HTR-8/SVneo (cell line): ENCODE measurements at regions not wholly inside any gene's neighbourhood (a gene's known extent, or its start where the extent isn't known, plus 50 kb on each side); places are given as distances from the start of the nearest gene placed in this dataset.
"Not testable (repeated sequence)": the region's sequence is repeated elsewhere in the genome, so short reads cannot be mapped to it uniquely, and the experiment has no call there.

Source experiments
- DNase-seq: peaks from one replicate; pipeline ENCODE4 v3.0.0; 2011; ENCODE audit warnings: low spot score, mixed read lengths; ENCODE audit not compliant: insufficient read length
- FAIRE-seq: peaks from 2 replicates; lab custom pipeline; 2011; peaks lifted over from hg19 to GRCh38; lab: Jason Lieb, UNC

DNA sequence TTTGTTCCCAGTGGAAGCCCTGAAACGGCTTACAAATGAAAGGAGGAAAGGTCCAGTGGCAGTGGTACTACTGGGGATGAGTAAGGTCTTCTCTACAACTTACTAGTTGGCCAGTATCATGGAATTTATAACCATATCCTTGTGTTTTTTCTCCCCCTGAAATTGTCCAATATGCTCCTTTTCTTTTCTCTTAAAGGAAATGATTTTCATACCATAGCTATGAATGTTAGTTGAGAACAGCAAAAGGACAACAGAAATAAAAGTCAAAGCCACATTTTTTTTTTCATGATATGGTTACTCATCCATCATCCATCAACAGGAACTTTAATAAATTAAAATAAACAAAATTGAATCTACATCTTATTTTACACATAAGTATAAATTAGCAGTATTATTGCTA lies 450.4 kb downstream of the MFSD1 start:
- no peak for DNase-seq
- no peak for FAIRE-seq

DNA sequence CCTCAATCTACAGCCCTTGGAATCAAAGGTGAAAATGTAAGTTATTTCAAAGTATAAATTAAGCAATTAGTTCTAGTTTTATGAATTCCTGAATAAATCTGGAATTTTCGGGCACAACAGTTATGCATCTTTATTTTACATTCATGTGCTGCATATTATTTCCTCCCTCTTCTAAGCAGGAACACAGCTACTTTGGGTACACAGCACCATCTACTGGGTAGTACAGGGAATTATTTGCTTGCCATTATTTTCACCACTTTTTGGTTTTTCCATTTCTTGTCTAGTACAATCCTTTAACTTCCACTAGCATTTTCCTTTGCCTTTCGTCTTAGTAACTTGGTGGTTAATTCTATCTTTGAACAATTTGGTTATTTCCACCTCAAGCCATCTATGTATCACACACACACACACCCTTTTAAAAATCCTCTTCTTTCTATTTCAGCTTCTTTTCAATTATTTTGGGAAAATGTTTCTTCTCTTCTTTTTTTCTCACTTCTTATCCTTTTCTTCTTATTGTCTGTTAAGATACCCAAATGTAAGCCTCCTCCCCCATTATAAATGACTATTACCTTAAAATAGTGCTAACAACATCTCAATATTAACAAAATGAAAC lies 451.0 kb downstream of the MFSD1 start:
- FAIRE-seq: peak; percentile 36
- DNase-seq: peak; percentile 17

DNA sequence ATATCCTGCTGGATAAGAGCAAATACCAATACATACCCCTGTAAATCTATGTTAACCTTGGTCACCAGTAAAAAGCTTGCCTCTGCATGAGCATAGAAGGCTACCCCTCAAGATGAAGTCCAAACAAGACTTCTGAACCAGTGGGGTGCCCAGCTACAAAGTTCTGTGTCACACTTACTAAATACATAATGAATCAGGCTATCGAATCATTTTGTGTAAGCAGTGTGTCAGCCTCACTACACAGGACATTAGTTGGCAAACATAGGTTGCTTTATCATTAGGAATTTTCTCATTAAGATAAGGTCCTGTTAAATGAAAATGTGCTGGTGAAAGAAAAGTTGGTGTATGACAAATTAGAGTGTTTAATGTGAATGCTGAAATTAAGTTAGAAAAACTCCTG lies 452.0 kb downstream of the MFSD1 start:
- DNase-seq: no peak
- no peak for FAIRE-seq

DNA sequence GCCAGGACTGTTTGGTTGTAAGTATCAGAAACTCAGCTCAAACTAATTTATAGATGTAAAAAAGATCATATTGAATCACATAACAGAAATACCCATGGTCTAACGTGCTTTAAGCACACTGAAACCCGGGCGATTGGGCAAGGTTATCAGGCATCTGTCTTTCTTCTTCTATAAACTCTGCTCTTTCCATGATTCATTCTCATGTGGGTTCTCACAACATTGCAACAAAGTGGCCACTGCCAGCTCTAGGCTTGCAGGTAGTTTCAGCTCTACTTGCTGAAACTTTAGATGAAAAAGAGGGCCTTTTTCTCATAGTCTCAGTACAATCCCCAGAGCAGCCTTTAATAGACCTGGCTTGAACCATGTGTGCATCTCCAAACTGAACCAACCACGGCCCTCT lies 456.1 kb downstream of the MFSD1 start:
- DNase-seq: no peak
- FAIRE-seq: no peak

DNA sequence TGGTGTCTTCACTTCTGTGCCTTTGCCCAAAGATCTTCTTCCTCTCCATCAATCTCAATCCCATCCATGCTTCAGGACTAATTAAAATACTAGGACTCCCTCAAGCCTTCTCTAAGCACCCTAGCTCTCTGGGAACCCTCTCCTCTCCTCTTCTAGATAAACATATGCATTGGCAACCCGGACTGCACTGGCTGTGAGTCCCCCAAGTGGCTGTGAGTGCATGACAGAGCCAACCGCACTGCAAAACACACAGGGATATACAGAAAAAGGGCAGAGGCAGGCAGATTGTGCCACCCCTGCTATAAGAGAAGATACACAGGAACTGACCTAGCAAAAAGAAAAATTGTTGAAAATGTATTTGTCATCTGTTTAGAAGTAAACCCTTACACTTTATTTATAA lies 457.1 kb downstream of the MFSD1 start:
- DNase-seq: no peak
- FAIRE-seq: no peak

DNA sequence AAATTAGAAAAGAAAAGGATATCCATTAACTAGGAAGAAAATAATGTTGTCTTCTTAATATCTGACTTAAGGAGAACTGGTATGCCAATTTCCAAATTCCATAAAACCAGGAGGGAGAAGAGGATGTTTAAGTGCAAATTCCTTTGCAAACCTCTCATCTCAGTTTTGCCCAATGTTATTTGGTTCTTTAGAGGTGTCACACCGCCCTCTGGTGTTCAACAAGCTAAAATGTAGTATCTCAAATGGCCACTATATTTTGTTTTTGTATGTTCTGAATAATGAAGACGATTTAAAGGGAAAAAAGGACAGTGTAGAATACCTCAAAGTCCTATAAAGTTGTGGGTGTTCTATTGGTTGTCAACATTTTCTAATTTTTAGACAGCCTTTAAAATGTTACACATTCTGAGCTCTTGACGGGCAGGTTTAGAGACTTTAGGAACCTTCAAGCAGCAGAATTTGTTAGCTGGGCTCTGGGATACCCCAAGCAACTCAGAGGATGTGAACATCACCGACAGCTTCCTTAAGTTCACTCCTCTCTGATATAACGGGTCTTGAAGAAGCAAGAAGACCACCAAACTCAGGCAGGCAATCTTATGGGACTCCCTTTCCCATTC lies 458.3 kb downstream of the MFSD1 start:
- no peak for FAIRE-seq
- DNase-seq: peak; percentile 36

DNA sequence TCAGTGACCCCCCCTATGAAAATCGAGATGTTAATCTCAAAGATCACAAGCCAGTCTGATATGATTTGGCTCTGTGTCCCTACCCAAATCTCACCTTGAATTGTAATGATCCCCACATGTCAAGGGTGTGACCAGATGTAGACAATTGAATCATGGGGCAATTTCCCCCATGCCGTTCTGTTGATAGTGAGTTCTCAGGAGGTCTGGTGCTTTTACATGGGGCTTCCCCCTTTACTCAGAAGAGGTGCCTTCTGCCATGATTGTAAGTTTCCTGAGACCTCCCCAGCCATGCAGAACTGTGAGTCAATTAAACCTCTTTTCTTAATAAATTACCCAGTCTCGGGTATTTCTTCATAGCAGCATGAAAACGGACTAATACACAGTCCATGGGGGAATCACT lies 459.5 kb downstream of the MFSD1 start:
- not testable (repeated sequence) for FAIRE-seq, DNase-seq

DNA sequence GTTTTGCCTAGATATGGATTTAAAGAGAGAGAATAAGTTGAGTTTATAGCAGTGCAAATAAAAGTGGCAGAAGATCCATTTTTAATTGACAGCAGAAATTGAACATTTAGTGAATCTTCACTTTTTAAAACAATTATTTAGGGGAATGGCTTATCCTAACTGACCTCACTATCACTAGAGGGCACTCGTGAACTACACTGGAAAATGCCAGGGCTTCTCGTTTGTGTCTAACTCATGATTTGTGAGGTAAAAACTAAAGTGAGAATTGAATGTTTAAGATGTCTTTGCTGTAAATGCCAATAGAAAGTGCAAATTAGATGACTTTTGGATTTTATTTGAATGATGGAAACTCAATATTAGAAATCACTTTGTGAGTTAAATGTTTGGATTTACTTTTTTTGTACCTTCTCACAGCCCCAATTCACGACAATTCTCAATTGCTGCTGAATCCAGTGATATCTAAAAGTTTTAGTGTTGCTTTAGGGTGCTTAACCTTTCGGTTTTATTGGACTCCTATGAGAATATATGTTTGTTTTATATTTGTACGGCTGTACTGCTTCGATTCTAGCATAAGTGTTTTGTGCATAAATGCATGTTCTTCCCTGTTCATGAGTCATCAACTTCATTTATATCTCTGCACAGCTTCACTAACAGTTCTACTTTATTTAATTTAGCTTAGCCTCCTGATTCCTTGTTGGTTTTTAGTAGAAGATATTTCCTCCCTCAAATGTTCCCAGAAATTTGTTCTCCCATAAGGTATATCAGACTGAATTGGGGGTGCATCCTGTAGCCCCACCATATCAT lies 462.1 kb downstream of the MFSD1 start:
- DNase-seq (peak; percentile 51), FAIRE-seq (no peak)

DNA sequence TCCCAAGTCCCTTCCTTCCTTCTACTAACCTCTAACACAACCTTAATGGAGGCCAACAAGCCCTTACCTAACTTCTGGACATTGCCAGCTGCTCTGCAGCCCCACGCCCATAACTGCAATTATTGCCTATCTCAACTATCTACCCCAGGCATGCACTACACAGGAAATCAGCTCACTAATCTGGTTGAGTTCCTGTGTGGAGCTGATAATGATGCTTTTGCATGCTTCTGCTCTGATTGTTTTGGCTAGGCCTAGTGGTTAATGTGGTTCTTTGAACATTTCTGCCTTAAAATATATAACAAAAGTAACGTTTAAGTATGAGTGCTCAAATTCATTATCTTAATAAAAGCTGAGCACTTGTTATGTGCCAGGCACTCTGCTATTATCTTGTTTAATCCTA lies 463.9 kb downstream of the MFSD1 start:
- DNase-seq (no peak), FAIRE-seq (no peak)

DNA sequence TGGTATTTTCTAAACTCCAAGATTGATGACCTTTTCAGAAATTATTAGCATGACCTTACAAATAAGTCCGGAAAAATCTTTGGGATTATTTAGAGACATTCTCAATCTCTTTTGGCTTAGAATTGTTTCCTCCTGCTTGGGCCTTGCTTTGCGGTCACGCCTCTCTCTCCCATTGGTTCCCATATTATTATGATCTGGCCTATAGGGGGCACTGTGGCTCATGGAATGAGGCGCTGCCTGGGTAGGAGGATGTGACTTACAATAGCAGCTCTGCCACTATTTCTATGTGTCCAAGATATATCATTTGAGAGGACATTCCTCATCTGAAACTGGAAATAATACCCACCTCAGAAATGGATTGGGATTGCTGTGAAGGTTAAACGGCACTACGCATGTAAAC lies 464.9 kb downstream of the MFSD1 start:
- DNase-seq (peak; percentile 48), FAIRE-seq (peak; percentile 57)

DNA sequence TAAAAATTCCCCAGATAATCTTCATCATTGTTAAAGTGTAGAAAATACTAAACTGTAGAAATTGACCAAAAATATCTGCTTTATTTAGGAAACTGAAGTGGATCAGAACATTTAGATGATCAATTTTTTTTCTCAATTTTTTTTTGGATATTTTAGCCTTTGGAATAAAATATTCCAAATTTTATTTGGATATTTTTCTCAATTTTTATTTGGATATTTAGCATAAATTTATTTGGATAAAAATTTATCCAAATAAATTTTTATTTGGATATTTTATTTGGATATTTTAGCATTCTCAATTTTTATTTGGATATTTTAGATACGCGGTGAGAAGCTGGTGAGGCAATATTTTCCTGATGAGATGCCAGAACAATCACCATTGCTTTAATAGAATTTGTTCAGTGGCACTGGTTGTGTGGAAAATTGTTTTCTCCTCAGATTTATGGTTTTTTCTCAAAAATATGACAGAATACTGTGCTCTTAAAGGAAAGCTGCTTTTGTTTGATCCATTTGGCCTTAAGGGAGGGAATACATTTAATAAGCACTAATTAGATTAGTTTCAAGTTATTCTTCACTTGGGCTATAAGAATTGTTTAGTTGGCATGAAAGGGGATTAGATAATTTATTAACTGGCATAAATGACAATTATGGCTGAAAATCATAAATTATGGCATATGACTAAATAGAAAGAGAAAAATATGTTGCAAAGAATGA lies 470.1 kb downstream of the MFSD1 start:
- FAIRE-seq (no peak), DNase-seq (no peak)

DNA sequence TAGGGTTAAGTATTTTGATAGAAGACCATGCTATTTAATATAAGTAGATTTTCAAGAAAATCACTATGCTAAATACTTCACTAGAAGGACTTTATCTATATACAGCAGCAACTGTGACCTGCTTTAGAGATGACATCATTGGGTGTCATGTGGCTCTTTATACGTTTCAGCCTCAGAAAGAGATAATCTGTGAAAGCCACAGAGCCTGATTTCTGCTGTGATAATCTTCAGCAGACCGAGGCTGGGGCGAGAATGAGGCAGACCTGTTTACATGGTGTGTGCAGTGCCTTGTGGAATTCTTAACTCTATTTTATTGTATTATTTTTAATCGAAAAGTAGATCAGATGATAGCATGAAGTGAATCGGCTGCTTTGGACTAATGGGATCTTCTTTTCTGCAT lies 471.2 kb downstream of the MFSD1 start:
- no peak for DNase-seq
- FAIRE-seq: no peak

DNA sequence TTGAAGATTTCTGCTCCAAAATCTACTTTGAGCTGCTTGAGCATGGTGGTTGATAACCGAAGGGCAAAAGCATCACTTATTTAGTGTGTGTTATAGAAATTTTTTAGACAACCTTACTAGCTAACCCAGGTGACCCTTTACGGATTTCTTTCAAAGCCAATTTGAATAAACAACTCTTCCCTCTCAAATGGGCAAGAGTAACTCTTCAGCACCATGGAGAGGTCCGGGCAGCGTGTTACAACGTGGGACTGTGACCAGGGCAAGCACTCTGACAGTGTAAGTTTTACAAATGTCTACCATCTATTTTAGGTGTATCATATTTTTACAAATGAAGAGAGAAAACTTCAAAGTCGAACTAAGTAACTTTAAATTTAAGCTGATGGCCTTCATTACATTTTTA lies 471.8 kb downstream of the MFSD1 start:
- FAIRE-seq: no peak

DNA sequence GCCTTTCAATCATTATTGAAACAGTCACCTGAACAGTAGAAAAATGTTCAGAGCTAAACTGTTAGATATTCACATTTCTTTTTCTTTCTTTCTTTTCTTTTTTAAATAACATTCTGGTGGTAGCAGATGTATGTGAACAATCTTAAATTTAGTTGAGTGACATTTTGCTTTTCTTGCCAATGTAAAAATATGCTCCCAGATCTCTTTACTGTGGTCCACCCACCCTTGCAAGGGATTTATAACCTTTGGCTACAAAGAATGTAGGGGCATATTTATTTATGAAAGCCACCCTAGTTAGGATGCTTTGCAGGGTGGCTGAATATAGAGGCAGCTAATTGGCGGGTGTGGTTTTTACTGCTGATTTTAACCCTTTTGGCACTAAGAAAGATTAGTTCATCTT lies 473.9 kb downstream of the MFSD1 start:
- no peak for DNase-seq
- no peak for FAIRE-seq

More for the DNA sequence above, 471.8 kb downstream of the MFSD1 start:
- DNase-seq: peak; percentile 29

DNA sequence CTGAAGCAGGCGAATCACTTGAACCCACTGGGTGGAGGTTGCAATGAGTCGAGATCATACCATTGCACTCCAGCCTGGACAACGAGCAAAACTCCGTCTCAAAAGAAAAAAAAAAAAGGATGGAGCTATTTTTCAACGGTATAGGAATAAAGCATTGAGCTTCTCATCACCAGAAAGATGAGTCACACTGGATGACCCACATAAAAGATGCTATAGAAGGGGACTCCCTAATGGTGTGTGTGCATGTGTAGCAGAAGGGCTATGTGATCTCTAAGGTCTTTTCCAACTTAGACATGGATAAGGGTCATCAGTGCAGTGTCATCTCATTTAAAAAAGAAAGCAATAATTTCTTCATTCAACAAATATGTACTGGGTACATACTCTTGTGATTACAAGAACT lies 476.0 kb downstream of the MFSD1 start:
- FAIRE-seq (no peak), DNase-seq (no peak)

DNA sequence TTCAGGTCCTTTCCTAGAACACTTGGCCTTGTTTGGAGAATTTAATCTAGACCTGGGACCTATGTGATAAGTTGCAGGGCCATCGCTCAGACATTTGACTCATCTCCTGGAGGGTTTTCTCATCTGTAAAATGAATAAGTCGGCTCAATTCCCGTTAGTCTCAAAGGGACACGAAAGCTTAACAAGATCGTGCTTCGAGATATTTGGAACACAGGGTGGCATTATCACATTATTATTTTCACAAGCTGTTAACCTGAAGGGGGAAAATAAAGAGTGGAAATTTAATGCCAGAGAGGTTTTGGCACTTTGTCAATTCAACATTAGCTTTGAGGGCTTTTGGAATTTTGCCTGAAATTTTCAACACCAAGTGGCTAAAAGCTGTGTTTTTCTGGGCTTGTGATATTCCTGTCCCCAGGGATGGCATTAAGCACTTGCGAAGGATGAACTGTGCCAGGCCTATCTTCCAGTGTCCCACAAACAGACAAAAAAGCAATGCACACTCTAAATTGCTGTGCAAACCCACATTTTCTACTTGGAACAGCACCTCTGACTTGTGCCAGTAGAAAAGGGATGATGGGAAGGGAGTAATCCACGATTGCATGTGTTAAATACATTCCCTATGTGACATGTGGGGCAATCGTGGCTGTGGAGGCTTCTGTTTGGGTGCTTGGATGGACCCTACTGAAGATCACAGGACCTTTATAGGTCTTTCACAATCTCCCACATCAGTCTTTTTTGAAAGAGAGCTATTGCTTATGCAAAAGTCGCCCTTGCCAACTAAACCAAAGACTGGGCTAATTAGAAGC lies 478.7 kb downstream of the MFSD1 start:
- FAIRE-seq: no peak

DNA sequence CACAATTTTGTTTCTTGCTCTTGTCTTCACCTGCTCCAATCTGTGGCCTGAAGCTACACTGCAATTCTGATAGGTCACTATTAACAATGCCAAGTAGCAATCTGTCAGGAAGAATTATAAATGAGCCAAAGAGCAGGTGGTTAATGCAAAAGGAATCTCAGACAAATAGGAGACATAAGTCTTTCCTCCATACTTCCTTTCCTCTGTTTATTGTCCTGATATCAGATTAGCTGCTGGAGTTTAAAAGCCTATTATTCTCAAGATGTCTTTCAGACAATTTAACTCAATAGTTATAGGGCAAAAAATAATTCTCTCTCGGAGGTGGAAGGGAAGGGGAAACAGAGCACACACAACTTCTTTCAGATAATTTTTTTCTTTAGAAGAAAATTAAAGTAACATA lies 491.6 kb downstream of the MFSD1 start:
- DNase-seq (no peak), FAIRE-seq (no peak)

More for the DNA sequence above, 478.7 kb downstream of the MFSD1 start:
- no peak for DNase-seq

DNA sequence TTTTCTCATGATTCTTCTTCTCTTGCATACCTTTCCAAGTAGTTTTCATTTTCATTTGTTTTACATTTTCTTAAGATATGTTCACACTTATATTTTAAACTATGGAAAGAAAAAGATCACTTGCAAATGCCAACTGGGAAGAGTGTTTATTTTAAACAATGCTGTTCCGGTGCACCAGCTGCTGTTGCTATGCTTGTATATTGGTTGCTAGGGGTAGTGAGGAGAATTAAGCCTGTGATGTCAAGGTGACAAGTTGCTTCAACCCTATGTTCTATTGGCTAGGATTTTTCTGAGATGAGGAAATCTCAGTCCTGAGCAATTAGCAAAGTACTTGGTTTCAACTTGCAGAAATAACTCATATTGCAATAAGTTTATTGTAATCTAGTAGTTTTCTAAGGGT lies 500.1 kb downstream of the MFSD1 start:
- no peak for DNase-seq
- no peak for FAIRE-seq

DNA sequence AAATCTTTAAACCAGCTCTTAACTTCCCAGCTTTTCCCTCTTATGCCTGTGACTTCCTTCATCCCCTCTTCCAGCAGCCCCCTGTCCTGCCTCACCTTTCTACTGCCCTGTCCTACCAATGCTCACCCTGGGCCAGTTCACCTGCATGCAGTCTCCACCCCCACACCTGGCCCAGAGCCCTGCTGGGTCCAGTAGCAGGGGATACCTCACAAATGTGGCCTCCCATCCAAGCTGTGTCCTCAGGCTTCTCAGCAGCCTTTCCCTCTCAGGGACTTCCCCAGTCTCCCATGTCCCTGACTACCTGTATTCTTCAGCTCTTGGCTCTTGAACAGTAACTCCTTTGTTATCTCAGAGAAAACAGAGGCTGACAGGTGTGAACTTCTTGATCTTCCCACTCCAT lies 503.2 kb downstream of the MFSD1 start:
- no peak for FAIRE-seq
- no peak for DNase-seq

DNA sequence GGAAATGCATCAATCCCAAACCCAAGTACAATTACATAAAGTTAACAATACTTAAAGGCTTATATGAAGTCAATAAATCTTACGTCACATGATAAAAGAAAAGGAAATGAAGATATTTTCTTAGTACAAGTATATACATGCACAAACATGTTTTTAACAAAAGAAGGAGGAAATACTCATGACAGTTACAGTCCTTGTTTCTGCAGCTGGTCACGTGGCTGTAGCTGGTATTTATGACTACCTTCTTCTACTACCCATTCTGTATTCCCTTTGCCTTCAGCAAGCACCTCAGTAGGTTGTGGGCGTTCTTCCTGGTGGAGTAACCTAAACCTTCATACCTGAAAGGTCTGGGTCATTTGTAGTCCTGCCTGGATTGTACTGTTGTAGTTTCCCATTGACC lies 514.9 kb downstream of the MFSD1 start:
- not testable (repeated sequence) for FAIRE-seq, DNase-seq
